IMR-90 (cell line): ENCODE measurements at regions not wholly inside any gene's neighbourhood (a gene's known extent, or its start where the extent isn't known, plus 50 kb on each side); places are given as distances from the start of the nearest gene placed in this dataset.

Experiments used
- ATAC-seq: fragments of 200-7000 bp; cut with Tn5 transposase; 2 replicates; pipeline ENCODE4 v1.9.1; 2020; ENCODE audit warnings: low read depth, mild to moderate bottlenecking, moderate library complexity
- BruUV-seq: library from RNA; stranded (reverse); fragments of 400-500 nt; replicated peaks from 2 replicates; lab custom pipeline; 2021; lab: Mats Ljungman, UMichigan
- CTCF ChIA-PET: fragments of 300-600 bp; formaldehyde crosslinking; extraction: SDS; loops from one replicate; lab custom pipeline; 2021; ENCODE audit warnings: antibody characterized with exemption; lab: Yijun Ruan, JAX
- POLR2A ChIA-PET: fragments of 300-600 bp; sonication (Branson Sonifier 250); formaldehyde crosslinking; loops from one replicate; lab custom pipeline; 2022; ENCODE audit warnings: antibody characterized with exemption; ENCODE audit not compliant: unreplicated experiment; lab: Charles Lee
- DNase-seq: peaks from one replicate; pipeline ENCODE4 v3.0.0; 2013
- H2AFZ ChIP-seq: replicated peaks from 2 replicates; pipeline ENCODE3; 2013; ENCODE audit warnings: low read length, mild to moderate bottlenecking; ENCODE audit not compliant: poor library complexity
- H2AK5ac ChIP-seq: 2 replicates; pipeline ENCODE4 v1.6.1; 2013; ENCODE audit warnings: low read depth, low read length, inconsistent platforms
- H2AK9ac ChIP-seq: replicated peaks from 2 replicates; pipeline ENCODE3; 2013; ENCODE audit warnings: mild to moderate bottlenecking, low read depth, low read length, moderate library complexity; ENCODE audit not compliant: poor library complexity
- H2BK120ac ChIP-seq: 2 replicates; pipeline ENCODE4 v1.6.1; 2013; ENCODE audit warnings: low read depth, low read length, inconsistent platforms
- H2BK15ac ChIP-seq: 3 replicates; pipeline ENCODE4 v1.6.1; 2013; ENCODE audit warnings: low read depth, low read length, inconsistent platforms
- H2BK20ac ChIP-seq: 2 replicates; pipeline ENCODE4 v1.6.1; 2013; ENCODE audit warnings: low read depth, mild to moderate bottlenecking, inconsistent platforms, low read length, moderate library complexity
- H2BK5ac ChIP-seq: 2 replicates; pipeline ENCODE4 v1.6.1; 2013; ENCODE audit warnings: mild to moderate bottlenecking, low read depth, low read length, inconsistent platforms; ENCODE audit not compliant: poor library complexity, severe bottlenecking
- H3K14ac ChIP-seq: replicated peaks from 2 replicates; pipeline ENCODE4 v1.6.1; 2013; ENCODE audit warnings: low read depth, low read length, inconsistent platforms
- H3K18ac ChIP-seq: 2 replicates; pipeline ENCODE4 v1.6.1; 2013; ENCODE audit warnings: low read depth, low read length, control low read depth
- H3K23ac ChIP-seq: 2 replicates; pipeline ENCODE4 v1.6.1; 2013; ENCODE audit warnings: low read depth, low read length, inconsistent platforms
- H3K27ac ChIP-seq: 2 replicates; pipeline ENCODE4 v1.5.1; 2013; ENCODE audit warnings: mild to moderate bottlenecking, control low read depth, low read length; ENCODE audit not compliant: insufficient read depth
- H3K27me3 ChIP-seq: 2 replicates; pipeline ENCODE4 v1.6.1; 2013; ENCODE audit warnings: low read length; ENCODE audit not compliant: control insufficient read depth, insufficient read depth
- H3K36me3 ChIP-seq: 2 replicates; pipeline ENCODE4 v1.6.1; 2013; ENCODE audit warnings: low read length, mixed read lengths; ENCODE audit not compliant: control insufficient read depth, insufficient read depth
- H3K4ac ChIP-seq: 2 replicates; pipeline ENCODE4 v1.6.1; 2013; ENCODE audit warnings: low read depth, low read length, inconsistent platforms
- H3K4me1 ChIP-seq: 2 replicates; pipeline ENCODE4 v1.6.1; 2013; ENCODE audit warnings: low read length, mixed read lengths; ENCODE audit not compliant: control insufficient read depth, insufficient read depth
- H3K4me2 ChIP-seq: 2 replicates; pipeline ENCODE4 v1.6.1; 2013; ENCODE audit warnings: low read depth, mild to moderate bottlenecking, control low read depth, low read length, moderate library complexity
- H3K4me3 ChIP-seq: 2 replicates; pipeline ENCODE4 v1.5.1; 2013; ENCODE audit warnings: low read depth, mild to moderate bottlenecking, control low read depth, low read length, moderate library complexity; ENCODE audit not compliant: insufficient read depth
- H3K56ac ChIP-seq: 2 replicates; pipeline ENCODE4 v1.6.1; 2013; ENCODE audit warnings: low read length, inconsistent platforms; ENCODE audit not compliant: insufficient read depth; ENCODE audit errors: extremely low read depth
- H3K79me1 ChIP-seq, 2 experiments: 2 replicates each; pipeline ENCODE4 v1.6.1; 2013; ENCODE audit warnings: low read length in 2 of 2, inconsistent platforms in 1 of 2, low read depth in 1 of 2
- H3K9ac ChIP-seq: 2 replicates; pipeline ENCODE4 v1.6.1; 2013; ENCODE audit warnings: low read depth, low read length, control low read depth
- H3K9me1 ChIP-seq: 2 replicates; pipeline ENCODE4 v1.6.1; 2013; ENCODE audit warnings: low read length, inconsistent platforms; ENCODE audit not compliant: insufficient read depth
- H3K9me3 ChIP-seq: 2 replicates; pipeline ENCODE4 v1.6.1; 2013; ENCODE audit warnings: low read length; ENCODE audit not compliant: control insufficient read depth, insufficient read depth
- H4K20me1 ChIP-seq: 2 replicates; pipeline ENCODE4 v1.6.1; 2013; ENCODE audit warnings: low read length, inconsistent platforms; ENCODE audit not compliant: insufficient read depth
- H4K5ac ChIP-seq: 2 replicates; pipeline ENCODE4 v1.6.1; 2013; ENCODE audit warnings: mild to moderate bottlenecking, low read depth, low read length, control low read depth
- H4K8ac ChIP-seq, 2 experiments: 2 replicates each; pipeline ENCODE4 v1.6.1; 2013; ENCODE audit warnings: low read depth in 2 of 2, low read length in 2 of 2, control low read depth in 1 of 2, inconsistent platforms in 1 of 2
- H4K91ac ChIP-seq: 2 replicates; pipeline ENCODE4 v1.6.1; 2013; ENCODE audit warnings: low read depth, low read length, inconsistent platforms; ENCODE audit not compliant: insufficient read depth
- FOS ChIP-seq: fragments of 150-350 bp; IDR thresholded peaks from 2 replicates; pipeline ENCODE4 v1.6.1; 2016; ENCODE audit warnings: low read depth, low read length
- MAFK ChIP-seq: IDR thresholded peaks from 2 replicates; pipeline ENCODE4 v1.6.1; 2012; ENCODE audit warnings: low read depth, low read length, improper control_type of control experiment
- SMC3 ChIP-seq: fragments of 150-350 bp; IDR thresholded peaks from 2 replicates; pipeline ENCODE4 v1.6.1; 2016; ENCODE audit warnings: low read depth, mild to moderate bottlenecking, antibody characterized with exemption, low read length, moderate library complexity
- WGBS, 2 experiments: methylation state at CpG; one replicate each; pipeline versions ENCODE4 v1.1.5 to v1.1.7; 2013; ENCODE audit warnings: missing lambda C conversion rate in 2 of 2; ENCODE audit not compliant: insufficient read length in 1 of 2; ENCODE audit errors: extremely low coverage in 2 of 2; 5-methylcytosine and 5-hydroxymethylcytosine counted together
- dilution Hi-C: fragments of 300-500 bp; cut with HindIII; formaldehyde crosslinking; loops from one replicate; pipeline ENCODE4 v1.14.3; 2018; ENCODE audit warnings: low sequenced_read_pairs; ENCODE audit not compliant: unreplicated experiment
- in situ Hi-C: fragments of 300-500 bp; cut with MboI; formaldehyde crosslinking; loops from 3 replicates; pipeline ENCODE4 v1.14.3; 2019; ENCODE audit warnings: low sequenced_read_pairs, inconsistent platforms, mixed read lengths
- intact Hi-C: fragments of 100-400 bp; cut with micrococcal nuclease; formaldehyde crosslinking; loops from 2 replicates; pipeline ENCODE4 v1.10.0; 2022
- TF ChIP-seq, protein P1 (sequence below): fragments of 150-350 bp; IDR thresholded peaks from 2 replicates; pipeline ENCODE4 v1.6.1; 2017; ENCODE audit warnings: mild to moderate bottlenecking, antibody characterized with exemption, low read length, low read depth

DNA sequence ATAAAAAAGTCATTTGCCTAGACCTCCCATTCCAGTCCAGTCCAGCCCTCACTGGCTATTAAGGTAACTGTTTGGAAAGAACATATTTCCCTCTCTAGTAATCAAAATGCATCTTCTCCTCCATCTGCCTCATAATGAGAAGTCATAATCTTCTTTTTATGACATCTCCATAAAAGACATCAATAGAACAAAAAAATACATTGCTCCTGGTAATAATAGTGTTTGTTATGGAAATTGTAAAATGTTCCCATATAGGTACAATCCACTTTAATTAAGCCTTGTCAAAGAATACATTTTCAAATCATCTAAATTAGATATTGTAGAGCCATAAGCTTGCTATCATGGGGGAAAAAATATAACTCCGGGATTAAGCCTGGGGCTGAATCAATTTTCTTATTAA is 461.6 kb downstream of the LRATD1 start:
- POLR2A ChIA-PET = no interaction called here
- H3K4me1 ChIP-seq = no peaks in the 10 kb centered on the region; the same call in 1 of the 2 replicates
- H3K9ac ChIP-seq = no peak overlapping the region
- BruUV-seq = no TSS peak
- H3K9me1 ChIP-seq = no peaks in the 10 kb centered on the region
- no peak overlapping the region for H3K18ac ChIP-seq
- no peak overlapping the region for H2BK15ac ChIP-seq
- H4K20me1 ChIP-seq = no peaks in the 10 kb centered on the region
- H3K27ac ChIP-seq = no peak overlapping the region
- no peak overlapping the region for H3K23ac ChIP-seq
- no peak overlapping the region for H4K5ac ChIP-seq
- H3K14ac ChIP-seq = no peak overlapping the region
- CTCF ChIA-PET = no interaction called here
- H4K91ac ChIP-seq = no peak overlapping the region
- TF ChIP-seq MAFK = no peak
- TF ChIP-seq SMC3 = no peak
- TF ChIP-seq, protein P1, sequence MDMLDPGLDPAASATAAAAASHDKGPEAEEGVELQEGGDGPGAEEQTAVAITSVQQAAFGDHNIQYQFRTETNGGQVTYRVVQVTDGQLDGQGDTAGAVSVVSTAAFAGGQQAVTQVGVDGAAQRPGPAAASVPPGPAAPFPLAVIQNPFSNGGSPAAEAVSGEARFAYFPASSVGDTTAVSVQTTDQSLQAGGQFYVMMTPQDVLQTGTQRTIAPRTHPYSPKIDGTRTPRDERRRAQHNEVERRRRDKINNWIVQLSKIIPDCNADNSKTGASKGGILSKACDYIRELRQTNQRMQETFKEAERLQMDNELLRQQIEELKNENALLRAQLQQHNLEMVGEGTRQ = no peak
- TF ChIP-seq FOS = no peak
- no peaks in the 10 kb centered on the region for H3K36me3 ChIP-seq
- no peak overlapping the region for H2AK5ac ChIP-seq
- H2BK20ac ChIP-seq = no peak overlapping the region
- H3K27me3 ChIP-seq = no peaks in the 10 kb centered on the region
- H2BK120ac ChIP-seq = no peak overlapping the region
- no peak overlapping the region for H3K4me3 ChIP-seq
- H3K56ac ChIP-seq = no peak overlapping the region
- in situ Hi-C loops = no loop called here
- no peak overlapping the region for H2AFZ ChIP-seq
- dilution Hi-C loops = no loop called here
- intact Hi-C loops = no loop called here
- no peaks in the 10 kb centered on the region for H3K9me3 ChIP-seq
- no peak overlapping the region for H2AK9ac ChIP-seq
- ATAC-seq (no peak), DNase-seq (no peak)
- no peak overlapping the region for H3K4ac ChIP-seq
- no peak overlapping the region for H2BK5ac ChIP-seq
- H3K4me2 ChIP-seq = no peak overlapping the region
- no peaks in the 10 kb centered on the region for H3K79me1 ChIP-seq
- no CpG with 5 or more reads among the region's 1 CpG for WGBS, 2 experiments
- no peak overlapping the region for H4K8ac ChIP-seq
